ENCODE measurements at regions not wholly inside any gene's neighbourhood (a gene's known extent, or its start where the extent isn't known, plus 50 kb on each side); places are given as distances from the start of the nearest gene placed in this dataset.

GRCh38 chr6:88311561-88311960 lies 145.4 kb upstream of the CNR1 start (continued):
- TF ChIP-seq POLR2AphosphoS5 (IDR thresholded peaks at IDR 0.05; ENCODE audit: low read depth) = no peak

GRCh38 chr6:88304520-88304919 lies 138.4 kb upstream of the CNR1 start:
- Mint-ChIP-seq H3K9me3 (no peaks in the 10 kb centered on the region; the same call in 2 of the 3 replicates), H3K4me1 (no peaks in the 10 kb centered on the region), H3K36me3 (ENCODE audit: low read depth) (no peaks in the 10 kb centered on the region), H3K4me3 (no peak overlapping the region), H3K27ac (no peak overlapping the region), H3K27me3 (ENCODE audit: insufficient read depth, low read depth, poor library complexity) (no peaks in the 10 kb centered on the region)
- peaks cover 4% of the 10 kb centered on the region for H3K9me2 ChIP-seq (ENCODE audit: insufficient read depth)
- no peak overlapping the region for H3K27ac ChIP-seq (ENCODE audit: low read depth)
- no peak overlapping the region for H2AFZ ChIP-seq
- H3K27me3 ChIP-seq (ENCODE audit: insufficient read depth) = no peaks in the 10 kb centered on the region
- TF ChIP-seq EZH2 (IDR thresholded peaks at IDR 0.05; ENCODE audit: low read depth, unreplicated experiment) (no peak), EZH2phosphoT487 (IDR thresholded peaks at IDR 0.05; ENCODE audit: unreplicated experiment) (no peak), ETS1 (IDR thresholded peaks at IDR 0.05) (no peak), ZNF462 (CRISPR knock-in tag; IDR thresholded peaks at IDR 0.05) (no peak), ZNF114 (CRISPR knock-in tag; IDR thresholded peaks at IDR 0.05) (no peak), REST (IDR thresholded peaks at IDR 0.05; ENCODE audit: unreplicated experiment) (no peak), STAT1 (IDR thresholded peaks at IDR 0.05; ENCODE audit: unreplicated experiment) (no peak)
- H4K20me1 ChIP-seq (replicated peaks; ENCODE audit: insufficient read depth) = no peaks in the 10 kb centered on the region
- H3F3A ChIP-seq (replicated peaks; ENCODE audit: low read depth) = no peaks in the 10 kb centered on the region
- ATAC-seq = no peak
- H3K36me3 ChIP-seq (ENCODE audit: insufficient read depth) = no peaks in the 10 kb centered on the region
- H3K4me1 ChIP-seq (ENCODE audit: insufficient read depth) = no peaks in the 10 kb centered on the region
- H3K79me2 ChIP-seq (replicated peaks; ENCODE audit: insufficient read depth) = no peaks in the 10 kb centered on the region
- no peak overlapping the region for H3K4me3 ChIP-seq
- DNase-seq (ENCODE audit: low spot score) = no peak
- no peak overlapping the region for H3K4me2 ChIP-seq
